ENCODE measurements at regions not wholly inside any gene's neighbourhood (a gene's known extent, or its start where the extent isn't known, plus 50 kb on each side); places are given as distances from the start of the nearest gene placed in this dataset.
"Not testable (repeated sequence)": the region's sequence is repeated elsewhere in the genome, so short reads cannot be mapped to it uniquely, and the experiment has no call there.

- Histone ChIP-seq H3K4me3 (no peak overlapping the region), H3K36me3 (no peaks in the 10 kb centered on the region), H3K4me1 (no peaks in the 10 kb centered on the region), H3K27ac (no peak overlapping the region), H3K9me3 (no peaks in the 10 kb centered on the region), H3K27me3 (no peaks in the 10 kb centered on the region)
- intact Hi-C loops (cut with DNase I; ENCODE audit: low total_unique reads), result no loop called here
- no peak for DNase-seq
- no peak for TF ChIP-seq CTCF (IDR thresholded peaks at IDR 0.05)
Observed at GRCh38 chr10:109774121-109774440, 149.2 kb downstream of the XPNPEP1 start.

- no peak for DNase-seq
- intact Hi-C loops (cut with DNase I; ENCODE audit: low total_unique reads), result no loop called here
- no peaks in the 10 kb centered on the region for H3K4me1 ChIP-seq
- TF ChIP-seq CTCF (IDR thresholded peaks at IDR 0.05), result no peak
- H3K36me3 ChIP-seq, result no peaks in the 10 kb centered on the region
- no peaks in the 10 kb centered on the region for H3K9me3 ChIP-seq
- no peak overlapping the region for H3K4me3 ChIP-seq
- H3K27me3 ChIP-seq, result no peaks in the 10 kb centered on the region
- H3K27ac ChIP-seq, result no peak overlapping the region
Observed at GRCh38 chr10:109773288-109774120, 149.8 kb downstream of the XPNPEP1 start.

GRCh38 chr10:109770663-109771062 lies 152.6 kb downstream of the XPNPEP1 start:
- Histone ChIP-seq H3K27ac (no peak overlapping the region), H3K27me3 (no peaks in the 10 kb centered on the region), H3K4me1 (no peaks in the 10 kb centered on the region), H3K36me3 (no peaks in the 10 kb centered on the region), H3K9me3 (no peaks in the 10 kb centered on the region), H3K4me3 (no peak overlapping the region)
- no peak for DNase-seq
- TF ChIP-seq CTCF (IDR thresholded peaks at IDR 0.05), result no peak
- intact Hi-C loops (cut with DNase I; ENCODE audit: low total_unique reads), result no loop called here

- no peaks in the 10 kb centered on the region for H3K36me3 ChIP-seq
- no peak overlapping the region for H3K27ac ChIP-seq
- H3K4me1 ChIP-seq, result no peaks in the 10 kb centered on the region
- H3K9me3 ChIP-seq, result no peaks in the 10 kb centered on the region
- H3K27me3 ChIP-seq, result no peaks in the 10 kb centered on the region
- TF ChIP-seq CTCF (IDR thresholded peaks at IDR 0.05), result no peak
- intact Hi-C loops (cut with DNase I; ENCODE audit: low total_unique reads), result no loop called here
- no peak overlapping the region for H3K4me3 ChIP-seq
- no peak for DNase-seq
Observed at GRCh38 chr10:109769966-109770365, 153.3 kb downstream of the XPNPEP1 start.

GRCh38 chr10:109765838-109766237 lies 157.5 kb downstream of the XPNPEP1 start:
- Histone ChIP-seq H3K4me3 (no peak overlapping the region), H3K27ac (no peak overlapping the region), H3K9me3 (no peaks in the 10 kb centered on the region), H3K27me3 (no peaks in the 10 kb centered on the region), H3K4me1 (no peaks in the 10 kb centered on the region), H3K36me3 (no peaks in the 10 kb centered on the region)
- intact Hi-C loops (cut with DNase I; ENCODE audit: low total_unique reads), result no loop called here
- no peak for TF ChIP-seq CTCF (IDR thresholded peaks at IDR 0.05)
- DNase-seq, result no peak

GRCh38 chr10:109762555-109762954 lies 160.8 kb downstream of the XPNPEP1 start:
- intact Hi-C loops (cut with DNase I; ENCODE audit: low total_unique reads), result no loop called here
- Histone ChIP-seq H3K9me3 (no peaks in the 10 kb centered on the region), H3K36me3 (no peaks in the 10 kb centered on the region), H3K27ac (no peak overlapping the region), H3K27me3 (no peaks in the 10 kb centered on the region), H3K4me3 (no peak overlapping the region), H3K4me1 (no peaks in the 10 kb centered on the region)
- DNase-seq, result no peak
- no peak for TF ChIP-seq CTCF (IDR thresholded peaks at IDR 0.05)

GRCh38 chr10:109757670-109758069 lies 165.6 kb downstream of the XPNPEP1 start:
- H3K27me3 ChIP-seq; H3K36me3 ChIP-seq; intact Hi-C loops (cut with DNase I; ENCODE audit: low total_unique reads); H3K9me3 ChIP-seq; H3K4me3 ChIP-seq; H3K4me1 ChIP-seq; DNase-seq; H3K27ac ChIP-seq: not testable (repeated sequence)
